KMS-11 (cell line): ENCODE measurements at regions not wholly inside any gene's neighbourhood (a gene's known extent, or its start where the extent isn't known, plus 50 kb on each side); places are given as distances from the start of the nearest gene placed in this dataset.

ENCODE experiments used
- H2AFZ ChIP-seq: fragments of 200-600 bp; sonication (generic); 2 replicates; pipeline ENCODE4 v1.6.1; 2016; ENCODE audit warnings: antibody characterized with exemption, mixed run types, low read depth
- H3K27ac ChIP-seq: fragments of 200-600 bp; sonication (generic); 2 replicates; pipeline ENCODE4 v1.6.1; 2016; ENCODE audit warnings: mild to moderate bottlenecking, mixed run types
- H3K27me3 ChIP-seq: fragments of 200-600 bp; sonication (generic); 2 replicates; pipeline ENCODE4 v1.6.1; 2017; ENCODE audit warnings: mild to moderate bottlenecking, low read depth, mixed run types, moderate library complexity; ENCODE audit not compliant: insufficient read depth
- H3K36me3 ChIP-seq: fragments of 200-600 bp; sonication (generic); 2 replicates; pipeline ENCODE4 v1.6.1; 2017; ENCODE audit warnings: mild to moderate bottlenecking, mixed run types; ENCODE audit not compliant: insufficient read depth
- H3K4me1 ChIP-seq: fragments of 200-600 bp; sonication (generic); 2 replicates; pipeline ENCODE4 v1.6.1; 2016; ENCODE audit warnings: mild to moderate bottlenecking, low read depth, mixed run types; ENCODE audit not compliant: poor library complexity, severe bottlenecking
- H3K4me2 ChIP-seq: fragments of 200-600 bp; sonication (generic); 2 replicates; pipeline ENCODE4 v1.7.0; 2016; ENCODE audit warnings: mild to moderate bottlenecking, mixed run types
- H3K4me3 ChIP-seq: fragments of 200-600 bp; sonication (generic); IDR thresholded peaks from 2 replicates; pipeline ENCODE4 v1.6.1; 2017; ENCODE audit warnings: low read depth, low read length, mixed read lengths; ENCODE audit not compliant: insufficient read depth
- H3K79me2 ChIP-seq: fragments of 200-600 bp; sonication (generic); 2 replicates; pipeline ENCODE4 v1.6.1; 2016; ENCODE audit warnings: low read depth, mixed run types; ENCODE audit not compliant: insufficient read depth
- H3K9ac ChIP-seq: fragments of 200-600 bp; sonication (generic); 2 replicates; pipeline ENCODE4 v1.6.1; 2016; ENCODE audit warnings: mild to moderate bottlenecking, mixed run types
- H4K20me1 ChIP-seq: fragments of 200-600 bp; sonication (generic); 2 replicates; pipeline ENCODE4 v1.6.1; 2016; ENCODE audit warnings: mild to moderate bottlenecking, mixed run types; ENCODE audit not compliant: insufficient read depth
- CTCF ChIP-seq: fragments of 200-600 bp; sonication (generic); conservative IDR thresholded peaks from 2 replicates; pipeline ENCODE4 v1.6.1; 2017; ENCODE audit warnings: low read depth, mild to moderate bottlenecking, antibody characterized with exemption, low read length, moderate library complexity, mixed read lengths

- H3K4me3 ChIP-seq = no peak overlapping the region
- H3K9ac ChIP-seq = no peak overlapping the region
- H2AFZ ChIP-seq = no peak overlapping the region
- no peaks in the 10 kb centered on the region for H4K20me1 ChIP-seq
- H3K4me2 ChIP-seq = no peak overlapping the region
- no peaks in the 10 kb centered on the region for H3K4me1 ChIP-seq
- H3K79me2 ChIP-seq = no peaks in the 10 kb centered on the region
- TF ChIP-seq CTCF = no peak
- no peaks in the 10 kb centered on the region for H3K36me3 ChIP-seq
- no peaks in the 10 kb centered on the region for H3K27me3 ChIP-seq
- H3K27ac ChIP-seq = no peak overlapping the region
These were observed 111.9 kb upstream of the ARHGAP5 start for GRCh38 chr14:31965071-31965734.

GRCh38 chr14:31965735-31966598 lies 111.1 kb upstream of the ARHGAP5 start:
- Histone ChIP-seq H3K27ac (no peak overlapping the region), H3K4me3 (no peak overlapping the region), H3K27me3 (no peaks in the 10 kb centered on the region), H2AFZ (no peak overlapping the region), H3K9ac (no peak overlapping the region), H3K36me3 (no peaks in the 10 kb centered on the region), H3K79me2 (no peaks in the 10 kb centered on the region), H4K20me1 (no peaks in the 10 kb centered on the region), H3K4me1 (no peaks in the 10 kb centered on the region), H3K4me2 (no peak overlapping the region)
- TF ChIP-seq CTCF = no peak

GRCh38 chr14:31966896-31967668 lies 110.0 kb upstream of the ARHGAP5 start:
- H4K20me1 ChIP-seq = no peaks in the 10 kb centered on the region
- no peaks in the 10 kb centered on the region for H3K27me3 ChIP-seq
- H3K9ac ChIP-seq = no peak overlapping the region
- no peaks in the 10 kb centered on the region for H3K4me1 ChIP-seq
- no peak for TF ChIP-seq CTCF
- no peak overlapping the region for H3K27ac ChIP-seq
- H3K36me3 ChIP-seq = no peaks in the 10 kb centered on the region
- H3K79me2 ChIP-seq = no peaks in the 10 kb centered on the region
- H3K4me2 ChIP-seq = no peak overlapping the region
- no peak overlapping the region for H3K4me3 ChIP-seq
- no peak overlapping the region for H2AFZ ChIP-seq

GRCh38 chr14:31967669-31967975 lies 109.5 kb upstream of the ARHGAP5 start:
- TF ChIP-seq CTCF = no peak
- H3K27ac ChIP-seq = no peak overlapping the region
- no peaks in the 10 kb centered on the region for H3K79me2 ChIP-seq
- no peak overlapping the region for H2AFZ ChIP-seq
- no peaks in the 10 kb centered on the region for H3K27me3 ChIP-seq
- no peak overlapping the region for H3K4me3 ChIP-seq
- H3K9ac ChIP-seq = no peak overlapping the region
- H3K4me2 ChIP-seq = no peak overlapping the region
- H3K36me3 ChIP-seq = no peaks in the 10 kb centered on the region
- no peaks in the 10 kb centered on the region for H3K4me1 ChIP-seq
- H4K20me1 ChIP-seq = no peaks in the 10 kb centered on the region
